ENCODE measurements at regions not wholly inside any gene's neighbourhood (a gene's known extent, or its start where the extent isn't known, plus 50 kb on each side); places are given as distances from the start of the nearest gene placed in this dataset.

DNA sequence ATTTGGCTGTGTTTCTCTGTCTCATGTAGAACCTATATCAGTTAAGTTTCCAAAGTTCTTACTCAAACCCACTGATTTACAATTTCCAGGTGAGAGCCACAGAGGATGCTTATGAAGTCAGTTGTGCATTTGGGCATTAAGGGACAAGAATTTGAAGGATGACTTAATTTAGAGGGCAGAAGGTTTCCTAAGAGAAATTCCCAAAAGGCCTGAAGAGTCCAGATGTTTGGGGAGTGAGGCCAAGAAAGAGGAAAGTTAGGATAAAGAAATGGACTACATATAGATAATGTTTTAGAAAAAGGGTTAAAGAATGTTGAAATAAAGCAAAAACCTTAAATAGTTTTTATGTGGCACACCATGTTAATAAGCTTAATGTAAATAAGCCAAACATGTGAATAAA lies 338.7 kb upstream of the GRM7 start:
- Histone ChIP-seq H3K4me3 (ENCODE audit: low read depth, low read length) (no peak overlapping the region), H3K9me3 (no peaks in the 10 kb centered on the region), H3K4me1 (no peaks in the 10 kb centered on the region), H3K36me3 (no peaks in the 10 kb centered on the region), H3K27me3 (no peaks in the 10 kb centered on the region)
- TF ChIP-seq, protein P1, sequence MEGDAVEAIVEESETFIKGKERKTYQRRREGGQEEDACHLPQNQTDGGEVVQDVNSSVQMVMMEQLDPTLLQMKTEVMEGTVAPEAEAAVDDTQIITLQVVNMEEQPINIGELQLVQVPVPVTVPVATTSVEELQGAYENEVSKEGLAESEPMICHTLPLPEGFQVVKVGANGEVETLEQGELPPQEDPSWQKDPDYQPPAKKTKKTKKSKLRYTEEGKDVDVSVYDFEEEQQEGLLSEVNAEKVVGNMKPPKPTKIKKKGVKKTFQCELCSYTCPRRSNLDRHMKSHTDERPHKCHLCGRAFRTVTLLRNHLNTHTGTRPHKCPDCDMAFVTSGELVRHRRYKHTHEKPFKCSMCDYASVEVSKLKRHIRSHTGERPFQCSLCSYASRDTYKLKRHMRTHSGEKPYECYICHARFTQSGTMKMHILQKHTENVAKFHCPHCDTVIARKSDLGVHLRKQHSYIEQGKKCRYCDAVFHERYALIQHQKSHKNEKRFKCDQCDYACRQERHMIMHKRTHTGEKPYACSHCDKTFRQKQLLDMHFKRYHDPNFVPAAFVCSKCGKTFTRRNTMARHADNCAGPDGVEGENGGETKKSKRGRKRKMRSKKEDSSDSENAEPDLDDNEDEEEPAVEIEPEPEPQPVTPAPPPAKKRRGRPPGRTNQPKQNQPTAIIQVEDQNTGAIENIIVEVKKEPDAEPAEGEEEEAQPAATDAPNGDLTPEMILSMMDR (IDR thresholded peaks at IDR 0.05; ENCODE audit: low read depth, low read length): no peak
- no peak for DNase-seq

DNA sequence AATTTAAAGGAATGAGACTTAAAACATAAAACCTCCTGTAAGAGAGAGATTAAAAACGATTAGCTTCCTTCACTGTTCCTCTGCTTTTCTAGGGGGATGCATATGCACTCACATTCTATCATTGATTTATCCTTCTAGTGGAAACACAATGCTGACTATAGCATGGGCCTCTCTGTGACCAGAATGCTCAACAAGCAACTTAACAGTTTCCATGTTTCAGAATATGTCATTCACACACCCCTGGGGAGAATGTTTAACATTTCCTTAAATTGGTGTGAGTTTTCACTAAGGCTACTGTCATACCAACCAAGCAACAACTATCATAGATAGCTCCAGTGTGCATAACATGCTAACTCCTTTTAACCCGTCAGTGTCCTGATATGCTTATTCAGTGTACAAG lies 337.9 kb upstream of the GRM7 start:
- H3K36me3 ChIP-seq: no peaks in the 10 kb centered on the region
- H3K4me3 ChIP-seq (ENCODE audit: low read depth, low read length): no peak overlapping the region
- H3K4me1 ChIP-seq: no peaks in the 10 kb centered on the region
- no peaks in the 10 kb centered on the region for H3K9me3 ChIP-seq
- no peak for DNase-seq
- TF ChIP-seq, protein P1 (IDR thresholded peaks at IDR 0.05; ENCODE audit: low read depth, low read length): no peak
- no peaks in the 10 kb centered on the region for H3K27me3 ChIP-seq

DNA sequence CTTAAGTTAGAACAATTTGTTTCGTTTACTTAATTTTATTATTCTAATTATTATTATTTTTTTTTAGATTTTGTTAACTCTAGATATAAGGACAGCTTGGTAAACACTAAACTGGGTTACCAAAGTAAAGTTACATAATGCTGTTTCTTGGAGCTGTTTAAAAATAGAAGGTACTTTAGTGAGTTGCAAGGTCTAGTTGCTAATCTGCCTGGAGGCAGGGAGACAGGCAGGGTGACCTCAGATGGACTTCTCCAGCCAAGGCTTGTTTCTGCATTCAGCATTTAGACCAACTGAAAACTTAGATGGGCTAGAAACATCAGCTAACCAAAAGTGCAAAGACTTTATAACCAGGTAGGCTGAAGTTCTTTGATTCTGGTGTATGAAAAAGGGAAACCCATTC lies 336.4 kb upstream of the GRM7 start:
- Histone ChIP-seq H3K36me3 (no peaks in the 10 kb centered on the region), H3K4me1 (no peaks in the 10 kb centered on the region), H3K4me3 (ENCODE audit: low read depth, low read length) (no peak overlapping the region), H3K9me3 (no peaks in the 10 kb centered on the region), H3K27me3 (no peaks in the 10 kb centered on the region)
- no peak for DNase-seq
- TF ChIP-seq, protein P1 (IDR thresholded peaks at IDR 0.05; ENCODE audit: low read depth, low read length): no peak

DNA sequence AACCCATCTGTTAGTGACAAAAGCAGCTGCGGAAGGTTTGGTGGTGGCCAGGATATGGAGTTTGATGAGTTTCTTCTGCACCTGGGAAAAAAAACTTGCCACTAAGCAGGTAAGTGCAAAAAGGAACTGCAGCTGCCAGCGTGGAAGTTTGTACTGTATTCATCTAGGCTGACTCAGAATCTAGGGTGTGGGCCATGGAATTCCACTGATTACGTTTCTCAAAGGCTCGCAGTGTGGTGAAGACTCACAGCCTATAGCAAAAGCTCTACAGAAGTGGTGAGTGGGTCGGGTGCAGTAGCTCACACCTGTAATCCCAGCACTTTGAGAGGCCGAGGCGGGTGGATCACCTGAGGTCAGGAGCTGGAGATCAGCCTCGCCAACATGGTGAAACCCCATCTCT lies 334.6 kb upstream of the GRM7 start:
- H3K4me1 ChIP-seq: no peaks in the 10 kb centered on the region
- no peak overlapping the region for H3K4me3 ChIP-seq (ENCODE audit: low read depth, low read length)
- H3K27me3 ChIP-seq: no peaks in the 10 kb centered on the region
- TF ChIP-seq, protein P1 (IDR thresholded peaks at IDR 0.05; ENCODE audit: low read depth, low read length): no peak
- H3K36me3 ChIP-seq: no peaks in the 10 kb centered on the region
- H3K9me3 ChIP-seq: no peaks in the 10 kb centered on the region
- no peak for DNase-seq

DNA sequence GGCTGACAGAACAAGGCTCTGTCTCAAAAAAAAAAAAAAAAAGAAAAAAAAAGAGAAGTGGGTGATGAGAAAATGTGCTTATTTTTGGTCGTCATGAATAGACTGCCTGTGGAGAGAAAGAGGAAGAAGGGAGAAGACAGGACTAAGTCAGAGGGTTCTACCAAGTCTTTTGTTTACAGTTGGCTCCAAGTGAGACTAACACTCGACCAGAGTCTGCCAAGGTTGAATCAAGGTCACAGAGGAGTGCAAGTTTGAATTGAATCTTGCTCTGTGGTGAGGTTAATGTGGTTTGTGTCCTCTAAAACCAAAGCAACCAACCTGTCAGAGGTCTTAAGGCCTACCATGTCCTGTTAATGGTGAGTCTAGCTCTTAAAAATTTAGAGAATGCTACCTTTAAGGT lies 334.1 kb upstream of the GRM7 start:
- DNase-seq: no peak
- H3K36me3 ChIP-seq: no peaks in the 10 kb centered on the region
- no peaks in the 10 kb centered on the region for H3K9me3 ChIP-seq
- H3K27me3 ChIP-seq: no peaks in the 10 kb centered on the region
- TF ChIP-seq, protein P1 (IDR thresholded peaks at IDR 0.05; ENCODE audit: low read depth, low read length): no peak
- H3K4me3 ChIP-seq (ENCODE audit: low read depth, low read length): no peak overlapping the region
- H3K4me1 ChIP-seq: no peaks in the 10 kb centered on the region

DNA sequence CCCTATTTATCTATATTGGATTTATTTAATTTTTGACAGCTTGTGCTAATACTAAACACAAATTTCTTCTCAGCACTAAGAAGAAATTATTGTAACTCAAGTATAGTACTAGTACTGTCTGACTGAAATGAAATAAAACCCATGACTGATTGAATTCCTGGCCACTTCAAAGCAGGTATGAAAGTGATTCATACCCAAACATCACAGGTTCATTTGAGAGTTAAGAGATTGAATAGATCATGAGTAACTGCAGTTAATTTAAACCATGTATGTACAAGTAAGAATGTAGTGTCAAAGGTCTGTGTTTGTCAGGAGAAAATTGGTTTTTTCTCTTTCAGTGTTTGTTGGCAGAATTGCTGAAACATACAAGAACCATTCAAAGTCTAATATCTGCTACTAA lies 332.0 kb upstream of the GRM7 start:
- H3K4me1 ChIP-seq: no peaks in the 10 kb centered on the region
- no peaks in the 10 kb centered on the region for H3K27me3 ChIP-seq
- no peak for DNase-seq
- no peak overlapping the region for H3K4me3 ChIP-seq (ENCODE audit: low read depth, low read length)
- H3K36me3 ChIP-seq: no peaks in the 10 kb centered on the region
- TF ChIP-seq, protein P1 (IDR thresholded peaks at IDR 0.05; ENCODE audit: low read depth, low read length): no peak
- no peaks in the 10 kb centered on the region for H3K9me3 ChIP-seq
